Activated CD4-positive, alpha-beta memory T cell treated with anti-CD3 and anti-CD28 coated beads, Interleukin-2, amount 10 ng/mL, durations not matched to agents 7 days and 5 days (primary cell): ENCODE measurements at regions not wholly inside any gene's neighbourhood (a gene's known extent, or its start where the extent isn't known, plus 50 kb on each side); places are given as distances from the start of the nearest gene placed in this dataset.

Experiments used
- CTCF ChIA-PET: fragments of 350-600 bp; sonication (Branson Sonifier 250); formaldehyde crosslinking; loops from one replicate; lab custom pipeline; 2021; ENCODE audit warnings: antibody characterized with exemption, inconsistent platforms; lab: Charles Lee
- POLR2A ChIA-PET: fragments of 350-600 bp; sonication (Branson Sonifier 250); formaldehyde crosslinking; loops from one replicate; lab custom pipeline; 2021; ENCODE audit warnings: antibody characterized with exemption; lab: Charles Lee
- DNase-seq: peaks from one replicate; pipeline ENCODE4 v3.0.0-alpha.2; 2020
- H3K27ac Mint-ChIP-seq: one replicate; pipeline ENCODE4 v1.8.0; 2021; ENCODE audit warnings: mild to moderate bottlenecking, mixed read lengths
- H3K27me3 Mint-ChIP-seq: one replicate; pipeline ENCODE4 v1.8.0; 2021; ENCODE audit warnings: mixed read lengths
- H3K36me3 Mint-ChIP-seq: one replicate; pipeline ENCODE4 v1.8.0; 2021; ENCODE audit warnings: low read depth, mixed read lengths
- H3K4me1 Mint-ChIP-seq: one replicate; pipeline ENCODE4 v1.8.0; 2021; ENCODE audit warnings: mixed read lengths
- H3K4me3 Mint-ChIP-seq: one replicate; pipeline ENCODE4 v1.8.0; 2021; ENCODE audit warnings: mild to moderate bottlenecking, mixed read lengths
- H3K9me3 Mint-ChIP-seq: one replicate; pipeline ENCODE4 v1.8.0; 2021; ENCODE audit warnings: mixed read lengths

GRCh38 chr9:118281772-118282171 lies 577.6 kb downstream of the TLR4 start:
- H3K4me3 Mint-ChIP-seq = no peak overlapping the region
- H3K4me1 Mint-ChIP-seq = no peaks in the 10 kb centered on the region
- ChIA-PET POLR2A (no interaction called here), CTCF (no interaction called here)
- no peaks in the 10 kb centered on the region for H3K36me3 Mint-ChIP-seq
- DNase-seq = no peak
- no peak overlapping the region for H3K27ac Mint-ChIP-seq
- no peaks in the 10 kb centered on the region for H3K27me3 Mint-ChIP-seq
- H3K9me3 Mint-ChIP-seq = no peaks in the 10 kb centered on the region

- no peaks in the 10 kb centered on the region for H3K9me3 Mint-ChIP-seq
- H3K27me3 Mint-ChIP-seq = no peaks in the 10 kb centered on the region
Observed at GRCh38 chr9:118283488-118283887, 579.3 kb downstream of the TLR4 start.

GRCh38 chr9:118290116-118290515 lies 585.9 kb downstream of the TLR4 start:
- no peak for DNase-seq
- Mint-ChIP-seq H3K4me1 (no peaks in the 10 kb centered on the region), H3K36me3 (no peaks in the 10 kb centered on the region), H3K27me3 (no peaks in the 10 kb centered on the region), H3K4me3 (no peak overlapping the region), H3K9me3 (peaks cover 4% of the 10 kb centered on the region), H3K27ac (no peak overlapping the region)
- ChIA-PET CTCF (no interaction called here), POLR2A (no interaction called here)

More at GRCh38 chr9:118283488-118283887, 579.3 kb downstream of the TLR4 start:
- Mint-ChIP-seq H3K4me1 (no peaks in the 10 kb centered on the region), H3K27ac (no peak overlapping the region), H3K4me3 (no peak overlapping the region), H3K36me3 (no peaks in the 10 kb centered on the region)
- ChIA-PET CTCF (no interaction called here), POLR2A (no interaction called here)
- DNase-seq = no peak

- CTCF ChIA-PET = no interaction called here
- peaks cover 4% of the 10 kb centered on the region for H3K9me3 Mint-ChIP-seq
- no peak overlapping the region for H3K4me3 Mint-ChIP-seq
- POLR2A ChIA-PET = no interaction called here
- DNase-seq = no peak
- no peak overlapping the region for H3K27ac Mint-ChIP-seq
- no peaks in the 10 kb centered on the region for H3K27me3 Mint-ChIP-seq
- no peaks in the 10 kb centered on the region for H3K36me3 Mint-ChIP-seq
- H3K4me1 Mint-ChIP-seq = no peaks in the 10 kb centered on the region
Observed at GRCh38 chr9:118295413-118295812, 591.2 kb downstream of the TLR4 start.

GRCh38 chr9:118302721-118303120 lies 598.5 kb downstream of the TLR4 start:
- no peak overlapping the region for H3K4me3 Mint-ChIP-seq
- no peaks in the 10 kb centered on the region for H3K9me3 Mint-ChIP-seq
- ChIA-PET POLR2A (no interaction called here), CTCF (no interaction called here)
- no peaks in the 10 kb centered on the region for H3K4me1 Mint-ChIP-seq
- no peak overlapping the region for H3K27ac Mint-ChIP-seq
- no peaks in the 10 kb centered on the region for H3K27me3 Mint-ChIP-seq
- DNase-seq = no peak
- H3K36me3 Mint-ChIP-seq = no peaks in the 10 kb centered on the region

- CTCF ChIA-PET = no interaction called here
- POLR2A ChIA-PET = no interaction called here
- no peaks in the 10 kb centered on the region for H3K27me3 Mint-ChIP-seq
- no peak for DNase-seq
- no peak overlapping the region for H3K4me3 Mint-ChIP-seq
- H3K36me3 Mint-ChIP-seq = no peaks in the 10 kb centered on the region
- no peaks in the 10 kb centered on the region for H3K9me3 Mint-ChIP-seq
- H3K27ac Mint-ChIP-seq = no peak overlapping the region
- H3K4me1 Mint-ChIP-seq = no peaks in the 10 kb centered on the region
Observed at GRCh38 chr9:118303216-118303615, 599.0 kb downstream of the TLR4 start.

GRCh38 chr9:118305331-118305730 lies 601.1 kb downstream of the TLR4 start:
- no peaks in the 10 kb centered on the region for H3K27me3 Mint-ChIP-seq
- CTCF ChIA-PET = no interaction called here
- H3K27ac Mint-ChIP-seq = no peak overlapping the region
- H3K4me1 Mint-ChIP-seq = no peaks in the 10 kb centered on the region
- H3K4me3 Mint-ChIP-seq = no peak overlapping the region
- H3K9me3 Mint-ChIP-seq = no peaks in the 10 kb centered on the region
- no peaks in the 10 kb centered on the region for H3K36me3 Mint-ChIP-seq
- POLR2A ChIA-PET = no interaction called here
- no peak for DNase-seq

GRCh38 chr9:118306801-118307200 lies 602.6 kb downstream of the TLR4 start:
- Mint-ChIP-seq H3K27me3 (no peaks in the 10 kb centered on the region), H3K36me3 (no peaks in the 10 kb centered on the region), H3K9me3 (no peaks in the 10 kb centered on the region), H3K27ac (no peak overlapping the region), H3K4me3 (no peak overlapping the region), H3K4me1 (no peaks in the 10 kb centered on the region)
- ChIA-PET CTCF (no interaction called here), POLR2A (no interaction called here)
- no peak for DNase-seq

GRCh38 chr9:118313965-118314364 lies 609.8 kb downstream of the TLR4 start:
- Mint-ChIP-seq H3K27ac (no peak overlapping the region), H3K4me3 (no peak overlapping the region), H3K9me3 (no peaks in the 10 kb centered on the region), H3K27me3 (no peaks in the 10 kb centered on the region), H3K36me3 (no peaks in the 10 kb centered on the region), H3K4me1 (no peaks in the 10 kb centered on the region)
- ChIA-PET POLR2A (no interaction called here), CTCF (no interaction called here)
- DNase-seq = no peak

GRCh38 chr9:118316831-118317343 lies 612.7 kb downstream of the TLR4 start:
- POLR2A ChIA-PET = no interaction called here
- no peaks in the 10 kb centered on the region for H3K4me1 Mint-ChIP-seq
- H3K9me3 Mint-ChIP-seq = peaks cover 2% of the 10 kb centered on the region
- CTCF ChIA-PET = no interaction called here
- H3K4me3 Mint-ChIP-seq = no peak overlapping the region
- H3K36me3 Mint-ChIP-seq = no peaks in the 10 kb centered on the region
- no peak overlapping the region for H3K27ac Mint-ChIP-seq
- H3K27me3 Mint-ChIP-seq = no peaks in the 10 kb centered on the region
- no peak for DNase-seq

- H3K9me3 Mint-ChIP-seq = peaks cover 2% of the 10 kb centered on the region
- H3K36me3 Mint-ChIP-seq = no peaks in the 10 kb centered on the region
- H3K4me3 Mint-ChIP-seq = no peak overlapping the region
- ChIA-PET POLR2A (no interaction called here), CTCF (no interaction called here)
- no peaks in the 10 kb centered on the region for H3K4me1 Mint-ChIP-seq
- H3K27ac Mint-ChIP-seq = no peak overlapping the region
- no peaks in the 10 kb centered on the region for H3K27me3 Mint-ChIP-seq
- DNase-seq = no peak
Observed at GRCh38 chr9:118318770-118319431, 614.7 kb downstream of the TLR4 start.

- Mint-ChIP-seq H3K4me1 (no peaks in the 10 kb centered on the region), H3K27me3 (no peaks in the 10 kb centered on the region), H3K4me3 (no peak overlapping the region), H3K36me3 (no peaks in the 10 kb centered on the region), H3K27ac (no peak overlapping the region), H3K9me3 (peaks cover 2% of the 10 kb centered on the region)
- ChIA-PET CTCF (no interaction called here), POLR2A (no interaction called here)
- DNase-seq = no peak
Observed at GRCh38 chr9:118321788-118322187, 617.6 kb downstream of the TLR4 start.

- CTCF ChIA-PET = no interaction called here
- Mint-ChIP-seq H3K4me3 (no peak overlapping the region), H3K27ac (no peak overlapping the region), H3K36me3 (no peaks in the 10 kb centered on the region), H3K27me3 (no peaks in the 10 kb centered on the region), H3K9me3 (peaks cover 2% of the 10 kb centered on the region), H3K4me1 (no peaks in the 10 kb centered on the region)
- DNase-seq = no peak
- POLR2A ChIA-PET = no interaction called here
Observed at GRCh38 chr9:118324706-118325105, 620.5 kb downstream of the TLR4 start.

- Mint-ChIP-seq H3K27ac (no peak overlapping the region), H3K4me3 (no peak overlapping the region), H3K4me1 (no peaks in the 10 kb centered on the region), H3K27me3 (no peaks in the 10 kb centered on the region), H3K9me3 (peaks cover 2% of the 10 kb centered on the region), H3K36me3 (no peaks in the 10 kb centered on the region)
- ChIA-PET POLR2A (no interaction called here), CTCF (no interaction called here)
- no peak for DNase-seq
Observed at GRCh38 chr9:118325757-118326156, 621.6 kb downstream of the TLR4 start.
